GM12875 (cell line): ENCODE measurements at regions not wholly inside any gene's neighbourhood (a gene's known extent, or its start where the extent isn't known, plus 50 kb on each side); places are given as distances from the start of the nearest gene placed in this dataset.

Source experiments
- H3K4me3 ChIP-seq: one replicate; pipeline ENCODE4 v1.5.1; 2011; ENCODE audit warnings: low read depth, low read length, control low read depth
- TF ChIP-seq, protein P1 (sequence below): IDR thresholded peaks from 2 replicates; pipeline ENCODE4 v1.5.1; 2011; ENCODE audit warnings: low read depth, mild to moderate bottlenecking, control low read depth, inconsistent platforms, low read length, moderate library complexity, borderline replicate concordance; ENCODE audit not compliant: insufficient read depth

GRCh38 chr17:77388384-77389306, 247.9 kb downstream of the SEC14L1 start:
- no peak overlapping the region for H3K4me3 ChIP-seq
- TF ChIP-seq, protein P1, sequence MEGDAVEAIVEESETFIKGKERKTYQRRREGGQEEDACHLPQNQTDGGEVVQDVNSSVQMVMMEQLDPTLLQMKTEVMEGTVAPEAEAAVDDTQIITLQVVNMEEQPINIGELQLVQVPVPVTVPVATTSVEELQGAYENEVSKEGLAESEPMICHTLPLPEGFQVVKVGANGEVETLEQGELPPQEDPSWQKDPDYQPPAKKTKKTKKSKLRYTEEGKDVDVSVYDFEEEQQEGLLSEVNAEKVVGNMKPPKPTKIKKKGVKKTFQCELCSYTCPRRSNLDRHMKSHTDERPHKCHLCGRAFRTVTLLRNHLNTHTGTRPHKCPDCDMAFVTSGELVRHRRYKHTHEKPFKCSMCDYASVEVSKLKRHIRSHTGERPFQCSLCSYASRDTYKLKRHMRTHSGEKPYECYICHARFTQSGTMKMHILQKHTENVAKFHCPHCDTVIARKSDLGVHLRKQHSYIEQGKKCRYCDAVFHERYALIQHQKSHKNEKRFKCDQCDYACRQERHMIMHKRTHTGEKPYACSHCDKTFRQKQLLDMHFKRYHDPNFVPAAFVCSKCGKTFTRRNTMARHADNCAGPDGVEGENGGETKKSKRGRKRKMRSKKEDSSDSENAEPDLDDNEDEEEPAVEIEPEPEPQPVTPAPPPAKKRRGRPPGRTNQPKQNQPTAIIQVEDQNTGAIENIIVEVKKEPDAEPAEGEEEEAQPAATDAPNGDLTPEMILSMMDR: no peak

DNA sequence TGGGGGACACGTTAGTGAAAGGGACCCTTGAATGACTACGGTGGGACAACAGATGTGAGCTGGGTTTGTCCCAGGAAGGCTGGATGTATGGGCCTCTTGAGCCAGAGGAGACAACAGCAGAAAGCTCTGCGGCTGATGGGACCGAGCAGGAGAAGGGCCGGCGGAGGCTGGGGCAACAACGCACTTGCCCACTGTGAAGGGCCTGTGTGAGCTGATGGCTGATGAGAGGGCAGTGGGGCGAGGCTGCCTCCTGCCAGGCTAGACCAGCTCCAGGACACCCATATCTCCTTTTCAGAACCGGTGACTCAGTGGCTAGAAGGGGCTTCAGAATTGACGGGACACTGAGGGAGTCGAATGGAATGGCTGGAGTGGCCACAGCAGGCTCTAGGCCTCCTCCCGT, 250.1 kb downstream of the SEC14L1 start:
- H3K4me3 ChIP-seq: no peak overlapping the region
- TF ChIP-seq, protein P1: no peak

DNA sequence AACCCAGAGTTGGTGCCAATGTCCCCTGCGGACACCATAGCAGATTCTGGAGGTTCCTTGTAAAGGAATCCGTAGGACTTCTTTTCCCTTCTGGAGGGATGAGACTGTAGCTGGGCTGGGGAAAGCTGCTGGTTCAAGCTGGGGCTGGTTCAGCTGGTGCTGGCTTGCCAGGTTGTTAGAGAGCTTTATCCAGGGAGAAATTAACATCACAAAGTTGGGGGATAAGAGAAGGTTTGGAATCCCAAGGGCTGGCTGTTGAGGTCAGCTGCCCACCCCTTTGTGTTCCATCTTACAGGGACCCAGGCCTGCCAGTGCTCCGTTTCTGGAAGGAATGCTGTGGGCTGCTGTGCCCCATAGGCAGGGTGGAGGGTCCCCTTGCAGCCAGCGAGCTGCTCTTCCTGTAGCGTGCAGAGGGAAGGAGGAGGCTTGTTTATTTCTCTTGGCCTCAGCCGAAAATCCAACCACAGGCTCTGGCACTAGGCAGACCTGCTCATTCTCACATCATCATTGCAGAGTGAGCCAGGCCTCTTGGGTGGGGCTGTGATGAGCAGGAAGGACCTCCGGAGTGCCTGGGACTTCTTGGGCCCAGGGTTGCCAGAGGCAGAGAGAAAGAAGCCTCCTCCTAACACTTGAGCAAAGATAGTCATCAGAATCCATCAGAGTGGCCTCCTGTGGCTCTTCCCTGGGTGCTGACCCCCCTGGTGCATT, 251.1 kb downstream of the SEC14L1 start:
- no peak overlapping the region for H3K4me3 ChIP-seq
- TF ChIP-seq, protein P1: no peak

DNA sequence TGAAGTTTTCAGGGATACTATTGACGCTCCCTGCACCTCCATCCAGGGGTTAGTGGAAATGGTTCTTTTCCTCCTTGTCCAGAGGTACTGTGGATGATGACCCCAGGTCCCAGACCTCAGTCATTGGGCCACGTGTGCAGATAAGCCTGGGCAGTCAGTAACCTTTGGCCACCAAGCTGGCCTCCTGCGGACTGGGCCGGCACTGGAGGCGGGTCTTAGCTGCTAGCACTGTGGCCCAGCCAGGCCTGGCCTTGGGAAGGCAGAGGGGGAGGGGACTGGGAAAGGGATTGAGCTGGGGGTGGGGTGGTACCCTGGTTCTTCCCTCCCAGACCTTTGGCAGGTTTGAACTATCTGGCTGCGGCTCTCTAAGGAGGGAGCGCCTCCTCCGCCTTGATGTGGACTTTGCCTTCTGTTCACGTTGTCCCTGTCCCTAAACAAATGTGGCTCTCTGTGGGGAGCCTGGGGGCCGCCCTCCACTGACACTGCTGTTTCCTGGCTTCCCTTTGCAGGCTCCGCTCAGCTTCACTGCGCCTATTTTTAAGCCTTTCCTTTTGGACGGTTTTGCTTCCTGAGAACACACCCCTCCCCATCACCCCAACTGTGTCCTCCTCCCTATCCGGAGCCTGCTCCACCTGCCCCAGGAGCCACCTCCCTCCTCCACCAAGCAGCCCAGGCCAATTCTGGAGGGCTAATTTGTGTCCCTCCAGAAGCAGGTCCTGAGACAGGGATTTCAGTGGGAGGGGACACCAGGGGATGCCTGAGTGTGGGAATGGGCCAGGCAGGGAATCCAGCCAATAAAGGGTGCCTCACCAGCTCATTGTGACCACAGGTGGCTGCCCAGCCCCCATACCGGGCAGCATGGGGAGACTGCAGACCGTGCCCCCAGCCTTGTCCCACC, 251.9 kb downstream of the SEC14L1 start:
- no peak overlapping the region for H3K4me3 ChIP-seq
- TF ChIP-seq, protein P1: no peak

DNA sequence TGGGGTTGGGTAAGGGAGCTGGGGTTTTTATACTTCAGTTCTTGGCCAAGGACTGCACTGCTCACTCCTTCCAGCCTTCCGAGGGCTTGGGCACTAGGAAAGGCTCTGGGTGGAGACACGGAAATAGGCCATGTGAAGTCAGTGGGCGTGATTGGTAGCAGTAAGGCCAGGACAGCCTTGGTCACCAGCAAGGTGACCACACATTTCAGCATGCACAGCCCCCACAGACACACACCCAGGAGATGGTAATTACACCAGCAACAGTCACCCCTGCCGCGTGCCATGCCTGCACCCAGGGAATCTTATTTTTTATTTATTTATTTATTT, 252.5 kb downstream of the SEC14L1 start:
- H3K4me3 ChIP-seq: no peak overlapping the region
- TF ChIP-seq, protein P1: no peak

DNA sequence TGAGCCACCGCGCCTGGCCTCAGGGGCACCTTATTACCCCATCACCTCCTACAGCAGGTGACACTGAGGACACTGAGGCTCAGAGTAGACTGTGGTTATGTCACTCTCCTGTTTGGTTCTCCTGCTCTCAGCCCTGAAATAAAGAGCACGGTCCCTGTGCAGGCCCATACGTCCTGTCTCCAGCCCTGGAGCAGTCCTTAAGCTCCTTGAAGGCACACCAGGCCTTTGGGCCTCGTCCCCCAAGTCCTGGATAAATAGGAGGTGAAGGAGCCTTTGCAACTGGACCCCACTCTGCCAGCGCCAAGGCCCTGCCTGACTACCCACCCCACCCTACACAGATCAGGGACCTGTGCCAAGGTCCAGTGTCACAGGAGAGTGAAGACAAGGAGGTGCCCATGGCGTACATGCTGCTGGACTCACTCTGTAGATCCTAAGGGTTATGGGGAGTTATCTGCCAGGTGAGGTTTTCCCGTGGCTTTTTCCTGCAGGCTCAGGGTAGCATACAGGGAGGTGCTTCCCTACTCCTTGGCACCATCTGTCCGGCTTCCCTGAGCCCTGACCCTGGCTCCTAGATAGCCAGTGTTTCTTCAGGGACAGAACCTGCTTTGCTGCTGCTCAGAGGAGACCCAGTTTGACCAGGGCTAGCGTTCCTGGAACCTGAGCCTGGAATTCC, 253.2 kb downstream of the SEC14L1 start:
- no peak overlapping the region for H3K4me3 ChIP-seq

More for the DNA sequence above, 253.2 kb downstream of the SEC14L1 start:
- TF ChIP-seq, protein P1: no peak
